ENCODE measurements at regions not wholly inside any gene's neighbourhood (a gene's known extent, or its start where the extent isn't known, plus 50 kb on each side); places are given as distances from the start of the nearest gene placed in this dataset.
A peak's percentile ranks its signal among the peaks of the same experiment; 100 is the strongest.

GRCh38 chr1:14440166-14440565 lies 158.3 kb upstream of the KAZN start:
- no peak for DNase-seq (ENCODE audit: low spot score)

- DNase-seq (ENCODE audit: low spot score), result no peak
Measured at GRCh38 chr1:14440731-14441130, 157.8 kb upstream of the KAZN start.

- DNase-seq (ENCODE audit: low spot score), result no peak
Measured at GRCh38 chr1:14441302-14441741, 157.2 kb upstream of the KAZN start.

DNA sequence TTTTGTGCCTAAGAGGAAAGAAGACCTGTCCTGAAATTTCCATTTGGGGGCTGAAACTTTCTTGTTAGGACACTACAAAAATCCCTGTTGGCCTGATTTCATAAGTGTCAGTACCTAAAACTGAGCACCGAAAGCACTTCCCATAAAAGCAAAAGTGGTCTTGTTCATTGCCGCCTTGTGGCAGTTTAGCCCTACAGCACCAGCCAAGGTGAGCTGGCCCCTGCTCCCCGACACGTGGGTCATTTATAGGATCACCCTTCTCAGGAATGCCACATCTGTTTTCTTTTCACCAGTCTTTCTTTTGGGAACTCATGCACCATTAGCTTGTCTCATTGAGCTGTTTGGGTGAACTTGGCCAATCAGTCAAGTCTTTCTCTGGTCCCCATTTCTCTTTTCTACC lies 155.8 kb upstream of the KAZN start:
- DNase-seq (ENCODE audit: low spot score), result no peak

GRCh38 chr1:14443164-14443787 lies 155.2 kb upstream of the KAZN start:
- DNase-seq (ENCODE audit: low spot score), result peak; percentile 21

DNA sequence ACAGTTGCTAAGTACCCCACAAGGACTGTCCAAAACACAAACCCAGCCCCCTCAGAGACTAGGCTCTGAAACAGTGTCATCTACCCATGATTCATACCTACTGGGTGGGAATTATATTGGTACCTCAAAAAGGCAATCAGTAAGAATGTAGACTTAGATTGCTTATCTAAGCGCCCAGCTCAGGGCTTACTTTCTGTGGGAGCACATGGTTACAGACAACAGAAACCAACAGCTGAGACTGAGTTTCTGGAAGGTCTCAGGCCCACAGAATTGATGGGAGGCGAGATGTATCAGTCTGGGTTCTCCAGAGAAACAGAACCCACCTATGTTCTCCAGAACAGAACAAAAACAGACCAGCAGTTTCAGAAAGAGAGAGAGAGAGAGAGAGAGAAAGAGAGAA lies 147.3 kb upstream of the KAZN start:
- no peak for DNase-seq (ENCODE audit: low spot score)

DNA sequence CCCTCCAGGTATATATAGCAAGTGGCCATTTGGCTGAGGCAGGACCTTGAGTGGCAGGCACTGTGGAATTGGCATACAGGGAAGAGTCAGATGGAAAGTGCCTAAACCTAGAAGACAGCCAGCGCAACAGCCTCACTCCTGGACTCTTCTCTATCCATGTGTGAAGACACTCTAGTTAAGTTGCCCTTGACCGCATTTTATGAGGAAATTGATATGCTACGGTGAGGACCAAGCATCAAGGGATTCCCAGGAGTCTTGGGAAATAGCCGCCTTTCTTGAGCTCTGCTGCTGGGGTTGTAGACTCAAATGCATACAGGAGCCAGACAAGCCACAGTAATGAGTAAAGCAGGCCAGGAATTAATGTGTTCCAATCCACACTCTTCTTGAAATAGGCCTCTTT lies 145.9 kb upstream of the KAZN start:
- DNase-seq (ENCODE audit: low spot score), result no peak

DNA sequence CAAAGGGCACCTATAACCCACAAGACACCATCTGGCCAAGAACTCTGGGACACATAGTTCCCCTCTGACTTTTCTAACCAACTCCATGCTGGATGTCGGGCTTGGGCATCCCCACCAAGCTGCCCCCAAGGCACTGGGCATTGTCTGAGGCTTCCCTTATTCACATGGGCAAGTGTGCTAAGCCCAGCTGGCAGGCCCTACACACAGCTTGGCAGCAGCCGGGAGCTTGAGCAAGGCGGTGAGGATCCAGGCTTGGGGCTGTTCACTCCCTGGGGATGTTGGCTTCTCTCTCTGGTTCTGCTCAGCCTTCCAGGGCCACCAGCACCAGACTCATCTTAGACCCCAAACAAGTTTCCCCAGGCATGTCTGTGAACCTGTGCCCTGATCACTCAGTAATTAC lies 138.3 kb upstream of the KAZN start:
- no peak for DNase-seq (ENCODE audit: low spot score)

GRCh38 chr1:14462851-14463250 lies 135.6 kb upstream of the KAZN start:
- DNase-seq (ENCODE audit: low spot score), result no peak

DNA sequence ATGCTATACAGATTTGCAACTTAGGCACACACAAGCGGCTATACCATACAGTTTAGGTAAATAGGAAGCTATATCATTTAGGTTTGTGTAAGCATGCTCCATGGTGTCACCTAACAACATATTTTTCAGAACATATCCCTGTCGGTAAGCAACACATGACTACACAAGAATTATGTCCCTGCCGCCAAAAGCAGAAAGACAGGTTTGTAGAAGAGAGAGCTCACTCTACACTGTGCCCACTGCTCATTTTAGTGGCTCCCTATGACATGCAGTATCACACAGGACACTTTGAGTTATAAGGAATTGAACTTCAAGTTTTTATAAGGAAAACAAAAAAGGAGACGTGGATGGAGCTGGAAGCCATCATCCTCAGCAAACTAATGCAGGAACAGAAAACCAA lies 132.5 kb upstream of the KAZN start:
- peak; percentile 52 for DNase-seq (ENCODE audit: low spot score)

DNA sequence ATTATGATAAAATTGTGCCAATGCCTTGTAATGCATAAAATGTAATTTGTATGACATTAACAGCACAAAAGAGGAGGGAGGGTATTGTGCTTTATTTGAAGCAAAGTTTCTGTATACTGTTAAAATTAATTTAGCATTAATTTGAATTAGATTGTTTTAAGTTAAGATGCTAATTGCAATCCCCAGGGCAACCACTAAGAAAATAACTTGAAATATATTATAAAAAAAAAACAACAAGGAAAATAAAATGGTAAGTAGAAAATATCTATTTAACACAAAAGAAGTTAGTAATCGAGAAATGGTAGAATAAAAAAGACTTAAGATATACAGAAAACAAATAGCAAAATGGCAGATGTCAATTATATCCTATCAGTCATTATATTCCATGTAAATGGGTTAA lies 131.4 kb upstream of the KAZN start:
- DNase-seq (ENCODE audit: low spot score), result no peak

GRCh38 chr1:14468751-14469150 lies 129.7 kb upstream of the KAZN start:
- DNase-seq (ENCODE audit: low spot score), result no peak

- DNase-seq (ENCODE audit: low spot score), result no peak
Measured at GRCh38 chr1:14470802-14471201, 127.7 kb upstream of the KAZN start.

DNA sequence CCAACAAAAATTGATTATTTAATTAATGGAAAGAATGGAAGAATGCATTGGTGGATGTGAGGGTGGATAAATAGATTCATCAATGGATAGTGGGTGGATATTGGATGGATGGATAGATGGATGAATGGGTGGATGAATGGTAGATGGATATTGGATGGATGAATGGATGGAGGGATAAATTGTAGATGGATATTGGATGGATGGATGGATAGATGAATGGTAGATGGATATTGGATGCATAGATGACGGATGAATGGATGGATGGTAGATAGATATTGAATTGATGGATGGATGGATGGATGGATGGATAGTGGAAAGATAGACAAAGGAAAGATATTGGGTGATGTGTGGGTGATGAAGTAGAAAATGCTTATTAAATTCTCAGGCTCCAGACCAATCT lies 123.6 kb upstream of the KAZN start:
- DNase-seq (ENCODE audit: low spot score), result no peak

DNA sequence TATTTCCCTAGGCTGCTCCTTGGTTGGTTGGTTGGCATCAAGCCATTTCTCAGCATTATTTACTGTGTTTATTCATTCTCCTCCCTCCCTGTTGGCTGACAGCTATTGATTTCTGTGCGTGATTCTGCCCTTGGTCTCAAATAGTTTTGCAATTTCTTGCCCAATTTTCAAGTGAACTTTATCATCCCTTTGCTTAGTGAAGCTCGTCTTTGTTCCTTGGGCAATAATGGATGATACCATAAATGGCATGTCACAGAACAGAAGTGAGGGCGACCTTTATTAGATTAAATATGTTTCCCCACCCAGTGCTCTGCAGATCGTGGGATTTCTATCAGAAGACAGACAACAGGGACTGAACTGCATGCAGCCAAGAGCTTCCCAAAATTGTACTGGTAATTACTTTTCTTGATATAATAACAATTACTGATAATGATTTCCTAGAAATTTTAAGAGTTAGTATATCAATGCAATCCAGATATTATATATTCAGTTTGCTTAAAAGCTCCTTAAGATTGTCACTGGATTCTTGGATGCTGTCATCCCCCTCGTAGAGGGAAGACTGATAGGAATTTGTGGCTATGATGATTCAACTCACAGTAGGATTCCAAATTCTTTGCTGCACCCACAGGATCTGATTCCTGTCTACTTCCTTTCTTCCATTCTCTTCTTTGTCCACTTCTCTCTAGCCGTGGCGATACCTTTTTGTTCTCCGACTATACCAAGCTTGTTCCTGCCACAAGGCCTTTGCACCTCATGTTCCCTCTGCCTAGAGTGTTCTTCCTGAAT lies 122.1 kb upstream of the KAZN start:
- DNase-seq (ENCODE audit: low spot score), result no peak

DNA sequence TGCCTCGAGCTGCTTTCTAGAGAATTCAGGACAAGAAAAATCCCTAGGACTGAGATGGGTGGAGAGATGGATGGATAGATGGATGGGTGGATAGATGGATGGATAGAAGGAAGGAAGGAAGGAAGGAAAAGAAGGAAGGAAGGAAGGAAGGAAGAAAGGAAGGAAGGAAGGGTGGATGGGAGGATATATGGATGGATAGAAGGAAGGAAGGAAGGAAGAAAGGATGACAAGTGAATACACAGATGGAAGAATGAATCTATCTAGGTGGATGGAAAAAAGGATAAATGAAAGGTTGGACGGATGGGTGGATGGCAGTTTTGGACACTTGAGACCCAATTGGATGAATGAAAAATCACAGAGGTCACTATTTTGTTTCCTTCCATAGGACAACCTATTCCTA lies 120.4 kb upstream of the KAZN start:
- no peak for DNase-seq (ENCODE audit: low spot score)

GRCh38 chr1:14479865-14480264 lies 118.6 kb upstream of the KAZN start:
- no peak for DNase-seq (ENCODE audit: low spot score)

DNA sequence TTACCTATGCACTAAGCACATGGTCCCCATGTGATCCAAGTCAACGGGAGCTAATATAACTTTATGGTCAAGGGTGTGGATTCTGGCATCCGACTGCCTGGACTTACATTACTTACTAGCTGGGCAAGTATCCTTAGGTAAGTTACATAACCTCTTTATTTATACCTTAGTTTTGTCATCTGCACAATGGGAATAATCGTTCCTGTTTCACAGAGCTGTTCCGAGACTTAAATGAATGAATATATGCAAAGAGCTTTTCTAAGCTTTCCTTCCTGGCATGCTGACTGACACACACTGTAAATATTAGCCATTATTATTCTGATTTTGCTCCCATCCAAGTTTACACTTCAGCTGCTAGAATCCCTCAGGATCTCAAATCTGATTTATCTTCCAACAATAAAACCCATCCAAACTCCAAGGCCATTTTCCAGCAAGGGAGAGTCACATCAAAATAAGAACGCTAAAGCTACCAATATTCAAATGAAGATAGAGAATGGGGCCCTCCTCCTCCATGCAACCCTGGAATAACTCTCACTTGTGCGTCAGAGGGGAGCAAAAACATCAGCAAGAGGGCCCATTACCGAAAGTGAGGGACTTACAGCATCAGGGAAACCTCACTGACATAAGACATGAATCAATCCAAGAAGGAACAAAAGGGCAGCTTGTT lies 115.6 kb upstream of the KAZN start:
- DNase-seq (ENCODE audit: low spot score), result no peak

- DNase-seq (ENCODE audit: low spot score), result no peak
Measured at GRCh38 chr1:14485285-14485684, 113.2 kb upstream of the KAZN start.

DNA sequence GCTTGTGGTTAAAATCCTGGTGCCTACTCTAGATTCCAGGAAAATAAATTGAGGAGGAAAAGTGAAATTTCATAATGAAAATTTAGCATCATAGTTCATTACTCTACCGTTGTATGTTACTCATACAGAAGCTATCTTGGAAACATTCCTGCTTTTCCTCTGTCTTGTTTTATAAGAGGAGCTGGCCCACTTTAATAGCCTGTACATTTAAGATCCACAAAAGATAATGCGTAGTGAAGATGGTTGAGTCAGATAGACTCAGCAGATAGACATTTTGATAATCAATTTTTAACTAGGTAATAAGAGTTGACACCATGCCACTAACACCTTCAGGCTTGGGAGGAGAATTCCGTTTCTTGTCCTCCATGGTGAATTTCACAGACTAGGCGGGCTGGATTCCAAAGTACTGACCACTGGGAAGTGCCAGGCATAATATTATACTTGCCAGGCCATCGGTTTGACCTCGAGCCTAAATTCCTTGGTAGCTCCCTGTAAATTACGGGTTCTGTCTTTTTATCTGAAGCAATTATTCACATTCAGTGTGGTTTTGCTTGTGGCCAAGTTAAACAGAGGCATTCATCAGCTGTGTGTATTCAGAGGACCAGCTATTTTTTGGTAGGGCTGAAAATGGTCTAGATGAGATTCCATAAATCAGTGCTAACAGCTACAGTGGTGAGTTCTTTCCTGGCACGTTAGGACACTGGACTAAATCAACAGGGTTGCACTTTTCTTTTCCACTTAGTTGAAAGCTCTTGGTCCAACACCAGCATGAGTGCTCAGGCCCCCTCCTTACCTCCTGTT lies 111.9 kb upstream of the KAZN start:
- peak; percentile 25 for DNase-seq (ENCODE audit: low spot score)

- DNase-seq (ENCODE audit: low spot score), result no peak
Measured at GRCh38 chr1:14487671-14488070, 110.8 kb upstream of the KAZN start.

GRCh38 chr1:14494911-14495310 lies 103.6 kb upstream of the KAZN start:
- no peak for DNase-seq (ENCODE audit: low spot score)

Measured in umbilical cord (tissue), 1 donor.